SK-N-SH treated with all-trans-retinoic acid at 6 μM for 48 hours (cell line): ENCODE measurements at regions not wholly inside any gene's neighbourhood (a gene's known extent, or its start where the extent isn't known, plus 50 kb on each side); places are given as distances from the start of the nearest gene placed in this dataset.

Experiments used
- ATAC-seq: fragments of 200-7000 bp; cut with Tn5 transposase; 3 replicates; pipeline ENCODE4 v1.9.1; 2020; ENCODE audit warnings: mild to moderate bottlenecking, moderate library complexity
- BACH2 ChIP-seq: fragments of 250-450 bp; sonication (Bioruptor Pico); IDR thresholded peaks from 2 replicates; pipeline ENCODE4 v1.9.0; 2021; ENCODE audit warnings: mild to moderate bottlenecking, borderline replicate concordance
- ESRRG ChIP-seq: fragments of 250-450 bp; sonication (Bioruptor Pico); IDR thresholded peaks from 2 replicates; pipeline ENCODE4 v1.6.1; 2021; ENCODE audit warnings: mild to moderate bottlenecking
- GLIS3 ChIP-seq: fragments of 250-450 bp; sonication (Bioruptor Pico); IDR thresholded peaks from 2 replicates; pipeline ENCODE4 v1.5.0; 2020; ENCODE audit warnings: mild to moderate bottlenecking, moderate library complexity
- ISL1 ChIP-seq: fragments of 250-450 bp; sonication (Bioruptor Pico); IDR thresholded peaks from 2 replicates; pipeline ENCODE4 v2.1.2; 2022; ENCODE audit warnings: mild to moderate bottlenecking, moderate library complexity
- OSR1 ChIP-seq: fragments of 250-450 bp; sonication (Bioruptor Pico); IDR thresholded peaks from 2 replicates; pipeline ENCODE4 v1.8.0; 2022; ENCODE audit warnings: moderate library complexity, mild to moderate bottlenecking, inconsistent platforms
- POU6F1 ChIP-seq: fragments of 250-450 bp; sonication (Bioruptor Pico); IDR thresholded peaks from 2 replicates; pipeline ENCODE4 v1.8.0; 2021; ENCODE audit warnings: low read depth, mild to moderate bottlenecking, moderate library complexity, borderline replicate concordance
- PPARA ChIP-seq: fragments of 250-450 bp; sonication (Bioruptor Pico); IDR thresholded peaks from 2 replicates; pipeline ENCODE4 v1.5.0; 2020; ENCODE audit warnings: mild to moderate bottlenecking, borderline replicate concordance
- RARB ChIP-seq: fragments of 250-450 bp; sonication (Bioruptor Pico); IDR thresholded peaks from 2 replicates; pipeline ENCODE4 v1.8.0; 2021; ENCODE audit warnings: mild to moderate bottlenecking, moderate library complexity
- SNAI2 ChIP-seq: fragments of 250-450 bp; sonication (Bioruptor Pico); IDR thresholded peaks from 2 replicates; pipeline ENCODE4 v1.5.0; 2020; ENCODE audit warnings: mild to moderate bottlenecking, moderate library complexity
- TCF4 ChIP-seq: fragments of 250-450 bp; sonication (Bioruptor Pico); IDR thresholded peaks from 2 replicates; pipeline ENCODE4 v1.8.0; 2021; ENCODE audit warnings: mild to moderate bottlenecking, moderate library complexity, borderline replicate concordance
- TOX ChIP-seq: fragments of 250-450 bp; sonication (Bioruptor Pico); IDR thresholded peaks from 2 replicates; pipeline ENCODE4 v1.8.0; 2021; ENCODE audit warnings: mild to moderate bottlenecking, moderate library complexity, borderline replicate concordance
- TSHZ2 ChIP-seq: fragments of 250-450 bp; sonication (Bioruptor Pico); IDR thresholded peaks from 2 replicates; pipeline ENCODE4 v1.5.0; 2020; ENCODE audit warnings: mild to moderate bottlenecking, moderate library complexity
- ZC3H10 ChIP-seq: fragments of 250-450 bp; sonication (Bioruptor Pico); IDR thresholded peaks from 2 replicates; pipeline ENCODE4 v1.5.1; 2021; ENCODE audit warnings: mild to moderate bottlenecking, moderate library complexity
- ZFP3 ChIP-seq: fragments of 250-450 bp; sonication (Bioruptor Pico); IDR thresholded peaks from 2 replicates; pipeline ENCODE4 v1.5.0; 2020; ENCODE audit warnings: mild to moderate bottlenecking, moderate library complexity
- ZFP30 ChIP-seq: fragments of 450-650 bp; formaldehyde crosslinking; IDR thresholded peaks from 2 replicates; pipeline ENCODE4 v1.5.0; 2022; ENCODE audit warnings: mild to moderate bottlenecking, moderate library complexity
- ZNF70 ChIP-seq: fragments of 450-650 bp; formaldehyde crosslinking; IDR thresholded peaks from 2 replicates; pipeline ENCODE4 v1.5.0; 2020; ENCODE audit warnings: mild to moderate bottlenecking, moderate library complexity
- ZNF8 ChIP-seq: fragments of 450-650 bp; formaldehyde crosslinking; IDR thresholded peaks from 2 replicates; pipeline ENCODE4 v1.5.0; 2020; ENCODE audit warnings: mild to moderate bottlenecking, moderate library complexity
- TF ChIP-seq, protein P1 (sequence below): fragments of 250-450 bp; sonication (Bioruptor Pico); IDR thresholded peaks from 2 replicates; pipeline ENCODE4 v1.5.1; 2020; ENCODE audit warnings: low read depth, mild to moderate bottlenecking, moderate library complexity
- TF ChIP-seq, protein P2 (sequence below): fragments of 250-450 bp; sonication (Bioruptor Pico); IDR thresholded peaks from 2 replicates; pipeline ENCODE4 v1.5.1; 2021; ENCODE audit warnings: mild to moderate bottlenecking, moderate library complexity
- TF ChIP-seq, protein P3 (sequence below): fragments of 250-450 bp; sonication (Bioruptor Pico); IDR thresholded peaks from 2 replicates; pipeline ENCODE4 v1.8.0; 2020; ENCODE audit warnings: mild to moderate bottlenecking, moderate library complexity, borderline replicate concordance

GRCh38 chr15:46751303-46751702 lies 966.0 kb upstream of the SEMA6D start:
- ATAC-seq, result no peak
- no peak for TF ChIP-seq TCF4 (CRISPR knock-in tag)
- no peak for TF ChIP-seq ESRRG (CRISPR knock-in tag)
- TF ChIP-seq RARB, result no peak
- TF ChIP-seq, protein P1, sequence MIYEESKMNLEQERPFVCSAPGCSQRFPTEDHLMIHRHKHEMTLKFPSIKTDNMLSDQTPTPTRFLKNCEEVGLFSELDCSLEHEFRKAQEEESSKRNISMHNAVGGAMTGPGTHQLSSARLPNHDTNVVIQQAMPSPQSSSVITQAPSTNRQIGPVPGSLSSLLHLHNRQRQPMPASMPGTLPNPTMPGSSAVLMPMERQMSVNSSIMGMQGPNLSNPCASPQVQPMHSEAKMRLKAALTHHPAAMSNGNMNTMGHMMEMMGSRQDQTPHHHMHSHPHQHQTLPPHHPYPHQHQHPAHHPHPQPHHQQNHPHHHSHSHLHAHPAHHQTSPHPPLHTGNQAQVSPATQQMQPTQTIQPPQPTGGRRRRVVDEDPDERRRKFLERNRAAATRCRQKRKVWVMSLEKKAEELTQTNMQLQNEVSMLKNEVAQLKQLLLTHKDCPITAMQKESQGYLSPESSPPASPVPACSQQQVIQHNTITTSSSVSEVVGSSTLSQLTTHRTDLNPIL, result no peak
- TF ChIP-seq SNAI2 (CRISPR knock-in tag), result no peak
- TF ChIP-seq POU6F1, result no peak
- TF ChIP-seq TSHZ2 (CRISPR knock-in tag), result no peak
- no peak for TF ChIP-seq ZC3H10 (CRISPR knock-in tag)
- TF ChIP-seq TOX (CRISPR knock-in tag), result no peak
- TF ChIP-seq BACH2, result no peak
- TF ChIP-seq, all 23 proteins: peak for 0

GRCh38 chr15:46753946-46754345 lies 963.4 kb upstream of the SEMA6D start:
- no peak for ATAC-seq
- no peak for TF ChIP-seq ZFP3 (CRISPR knock-in tag)
- TF ChIP-seq ZNF8, result no peak
- no peak for TF ChIP-seq ESRRG (CRISPR knock-in tag)
- no peak for TF ChIP-seq ISL1 (CRISPR knock-in tag)
- TF ChIP-seq ZNF70, result no peak
- TF ChIP-seq TOX (CRISPR knock-in tag), result no peak
- no peak for TF ChIP-seq ZC3H10 (CRISPR knock-in tag)
- TF ChIP-seq TCF4 (CRISPR knock-in tag), result no peak
- no peak for TF ChIP-seq SNAI2 (CRISPR knock-in tag)
- TF ChIP-seq, protein P1, result no peak
- no peak for TF ChIP-seq RARB
- TF ChIP-seq GLIS3 (CRISPR knock-in tag), result no peak

DNA sequence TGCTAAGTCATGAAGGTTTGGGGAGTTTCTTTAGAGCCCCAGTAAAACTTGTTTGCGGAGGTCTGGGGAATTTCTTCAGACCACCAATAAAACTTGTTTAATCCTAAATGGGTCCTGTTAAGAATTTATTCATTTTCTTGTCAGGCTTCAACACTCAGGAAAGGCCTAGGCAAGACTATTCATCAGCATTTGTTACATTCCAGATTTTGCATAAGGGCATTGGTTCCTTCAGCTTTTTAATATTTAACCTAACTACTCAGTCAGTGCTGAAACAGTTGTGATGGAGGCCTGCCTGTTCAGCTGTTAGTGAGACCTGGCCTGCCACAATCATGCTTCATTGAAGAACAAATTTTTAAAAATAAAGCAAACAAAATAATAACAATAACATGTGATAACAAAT lies 954.2 kb upstream of the SEMA6D start:
- ATAC-seq, result no peak
- TF ChIP-seq SNAI2 (CRISPR knock-in tag) (no peak), ZNF8 (no peak), ZFP3 (CRISPR knock-in tag) (no peak), BACH2 (no peak), ZC3H10 (CRISPR knock-in tag) (no peak), ESRRG (CRISPR knock-in tag) (no peak), ZFP30 (CRISPR knock-in tag) (no peak), ZNF70 (no peak)

- ATAC-seq, result no peak
- TF ChIP-seq, protein P2, sequence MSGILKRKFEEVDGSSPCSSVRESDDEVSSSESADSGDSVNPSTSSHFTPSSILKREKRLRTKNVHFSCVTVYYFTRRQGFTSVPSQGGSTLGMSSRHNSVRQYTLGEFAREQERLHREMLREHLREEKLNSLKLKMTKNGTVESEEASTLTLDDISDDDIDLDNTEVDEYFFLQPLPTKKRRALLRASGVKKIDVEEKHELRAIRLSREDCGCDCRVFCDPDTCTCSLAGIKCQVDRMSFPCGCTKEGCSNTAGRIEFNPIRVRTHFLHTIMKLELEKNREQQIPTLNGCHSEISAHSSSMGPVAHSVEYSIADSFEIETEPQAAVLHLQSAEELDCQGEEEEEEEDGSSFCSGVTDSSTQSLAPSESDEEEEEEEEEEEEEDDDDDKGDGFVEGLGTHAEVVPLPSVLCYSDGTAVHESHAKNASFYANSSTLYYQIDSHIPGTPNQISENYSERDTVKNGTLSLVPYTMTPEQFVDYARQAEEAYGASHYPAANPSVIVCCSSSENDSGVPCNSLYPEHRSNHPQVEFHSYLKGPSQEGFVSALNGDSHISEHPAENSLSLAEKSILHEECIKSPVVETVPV (CRISPR knock-in tag), result no peak
Observed at GRCh38 chr15:46764851-46765250, 952.5 kb upstream of the SEMA6D start.

DNA sequence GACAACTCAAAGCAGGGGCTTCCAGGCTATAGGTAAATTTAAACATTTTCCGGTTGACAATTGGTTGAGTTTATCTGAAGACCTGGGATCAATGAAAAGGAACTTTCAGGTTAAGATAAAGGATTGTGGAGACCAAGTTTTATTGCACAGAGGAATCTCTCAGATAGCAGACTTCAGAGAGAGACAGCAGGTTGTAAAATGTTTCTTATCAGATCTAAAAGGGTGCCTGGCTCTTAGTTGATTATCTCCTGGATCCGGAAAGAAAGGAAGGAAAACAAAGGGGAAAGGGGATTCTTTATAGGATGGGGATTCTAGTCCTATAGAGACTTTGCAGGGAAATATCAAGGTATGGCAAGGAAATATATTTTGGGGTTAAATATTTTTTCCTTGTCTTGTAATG lies 951.3 kb upstream of the SEMA6D start:
- no peak for ATAC-seq
- TF ChIP-seq ZNF8 (no peak), BACH2 (no peak), PPARA (CRISPR knock-in tag) (no peak), ZC3H10 (CRISPR knock-in tag) (no peak), ZFP3 (CRISPR knock-in tag) (no peak), OSR1 (CRISPR knock-in tag) (no peak), TCF4 (CRISPR knock-in tag) (no peak), ZFP30 (CRISPR knock-in tag) (no peak), ISL1 (CRISPR knock-in tag) (no peak)
- TF ChIP-seq, protein P1, result no peak
- TF ChIP-seq, protein P3, sequence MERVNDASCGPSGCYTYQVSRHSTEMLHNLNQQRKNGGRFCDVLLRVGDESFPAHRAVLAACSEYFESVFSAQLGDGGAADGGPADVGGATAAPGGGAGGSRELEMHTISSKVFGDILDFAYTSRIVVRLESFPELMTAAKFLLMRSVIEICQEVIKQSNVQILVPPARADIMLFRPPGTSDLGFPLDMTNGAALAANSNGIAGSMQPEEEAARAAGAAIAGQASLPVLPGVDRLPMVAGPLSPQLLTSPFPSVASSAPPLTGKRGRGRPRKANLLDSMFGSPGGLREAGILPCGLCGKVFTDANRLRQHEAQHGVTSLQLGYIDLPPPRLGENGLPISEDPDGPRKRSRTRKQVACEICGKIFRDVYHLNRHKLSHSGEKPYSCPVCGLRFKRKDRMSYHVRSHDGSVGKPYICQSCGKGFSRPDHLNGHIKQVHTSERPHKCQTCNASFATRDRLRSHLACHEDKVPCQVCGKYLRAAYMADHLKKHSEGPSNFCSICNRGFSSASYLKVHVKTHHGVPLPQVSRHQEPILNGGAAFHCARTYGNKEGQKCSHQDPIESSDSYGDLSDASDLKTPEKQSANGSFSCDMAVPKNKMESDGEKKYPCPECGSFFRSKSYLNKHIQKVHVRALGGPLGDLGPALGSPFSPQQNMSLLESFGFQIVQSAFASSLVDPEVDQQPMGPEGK, result no peak
- TF ChIP-seq, all 23 proteins: peak for 0
